SJCRH30 (cell line): ENCODE measurements at regions not wholly inside any gene's neighbourhood (a gene's known extent, or its start where the extent isn't known, plus 50 kb on each side); places are given as distances from the start of the nearest gene placed in this dataset.
"Not testable (repeated sequence)": the region's sequence is repeated elsewhere in the genome, so short reads cannot be mapped to it uniquely, and the experiment has no call there.

Source experiments
- DNase-seq, 2 experiments: peaks; one replicate each; pipeline ENCODE4 v3.0.0-alpha.2; 2015 to 2020
- H3K27ac ChIP-seq: fragments of 250-450 bp; sonication (Bioruptor Pico); 2 replicates; pipeline ENCODE4 v1.5.1; 2020; ENCODE audit warnings: mild to moderate bottlenecking, moderate library complexity
- H3K27me3 ChIP-seq: fragments of 250-450 bp; sonication (Bioruptor Pico); 2 replicates; pipeline ENCODE4 v1.5.1; 2020; ENCODE audit warnings: mild to moderate bottlenecking, moderate library complexity
- H3K36me3 ChIP-seq: fragments of 250-450 bp; sonication (Bioruptor Pico); 2 replicates; pipeline ENCODE4 v1.5.1; 2020; ENCODE audit warnings: mild to moderate bottlenecking, moderate library complexity
- H3K4me1 ChIP-seq: fragments of 250-450 bp; sonication (Bioruptor Pico); 2 replicates; pipeline ENCODE4 v1.5.1; 2020; ENCODE audit warnings: mild to moderate bottlenecking, moderate library complexity
- H3K4me3 ChIP-seq: fragments of 250-450 bp; sonication (Bioruptor Pico); 2 replicates; pipeline ENCODE4 v1.5.1; 2020; ENCODE audit warnings: mild to moderate bottlenecking, moderate library complexity
- H3K9me3 ChIP-seq: fragments of 250-450 bp; sonication (Bioruptor Pico); replicated peaks from 2 replicates; pipeline ENCODE4 v1.5.1; 2020; ENCODE audit warnings: mild to moderate bottlenecking, moderate library complexity

DNA sequence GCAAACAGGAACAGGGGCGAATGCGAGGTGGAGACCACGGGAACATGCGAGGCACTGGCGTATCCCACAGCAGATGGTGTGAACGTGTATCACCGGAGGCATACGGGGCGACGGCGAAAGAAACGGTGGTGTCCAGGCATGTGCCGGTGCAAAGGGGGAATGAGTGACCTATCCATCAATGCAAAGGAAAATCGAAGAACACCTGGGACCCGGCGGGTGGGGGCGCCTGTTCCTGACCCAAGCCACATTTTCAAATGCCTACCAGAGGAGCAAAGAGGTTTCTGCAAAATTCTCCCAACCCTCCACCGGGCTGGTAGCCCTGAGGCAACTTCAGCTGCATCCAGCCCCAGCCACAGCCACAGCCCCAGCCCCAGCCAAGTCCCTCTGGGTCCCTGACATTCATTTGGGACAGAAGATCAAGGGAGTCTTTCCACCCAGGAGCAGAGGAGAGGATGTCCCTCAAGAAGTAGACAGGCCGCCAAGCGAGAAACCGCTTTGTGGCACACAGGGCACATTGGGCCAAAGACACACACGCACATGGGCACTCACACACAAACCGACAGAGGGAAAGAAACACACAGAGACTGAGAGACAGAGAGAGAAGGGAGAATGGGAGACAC is 164.0 kb upstream of the ZNF337 start:
- Histone ChIP-seq H3K27ac (no peak overlapping the region), H3K9me3 (no peaks in the 10 kb centered on the region), H3K36me3 (no peaks in the 10 kb centered on the region), H3K4me3 (no peak overlapping the region), H3K27me3 (peaks cover 6% of the 10 kb centered on the region; the same call in 1 of the 2 replicates), H3K4me1 (no peaks in the 10 kb centered on the region)
- DNase-seq, result no peak

DNA sequence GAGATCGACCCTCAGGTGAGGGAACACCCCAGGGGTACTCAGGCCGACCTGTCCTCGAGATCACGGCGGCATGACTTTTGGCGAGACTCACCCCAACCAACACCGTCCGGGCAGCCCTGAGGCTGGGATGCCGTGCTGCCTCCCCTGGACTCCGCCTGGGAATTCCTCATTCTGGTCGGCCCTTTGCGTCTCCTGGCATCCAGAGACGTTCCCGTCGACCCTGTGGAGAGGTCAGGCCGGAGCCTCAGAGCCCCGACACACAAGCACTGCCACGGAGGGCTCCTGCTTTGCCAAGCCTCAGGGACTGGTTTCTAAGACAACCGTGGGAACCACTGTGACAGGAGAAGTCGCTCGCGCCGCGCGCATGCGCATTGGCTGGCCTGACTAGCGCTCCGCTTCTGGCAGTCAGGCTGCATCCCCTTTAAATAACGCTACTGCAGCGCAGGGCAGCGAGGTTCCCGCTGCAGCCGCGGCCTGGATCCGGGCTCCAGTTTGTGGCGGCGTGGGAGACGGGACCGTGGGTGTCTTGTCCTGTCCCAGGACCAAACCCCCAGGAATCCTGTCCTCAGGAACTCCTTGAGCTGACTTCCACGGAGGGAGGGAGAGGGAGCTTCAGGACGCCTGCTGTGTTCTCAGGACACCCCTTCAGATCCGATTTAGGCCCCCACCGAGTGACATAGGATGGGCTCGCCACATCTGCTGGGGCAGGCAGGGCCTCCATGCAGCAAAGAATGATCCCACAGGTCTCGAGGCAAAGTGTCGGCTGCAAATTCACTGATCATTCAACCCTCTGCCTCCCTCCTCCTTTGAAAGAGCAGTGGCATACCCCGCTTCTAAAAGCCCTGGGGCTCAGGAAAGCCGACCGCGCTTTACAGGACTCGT is 163.2 kb upstream of the ZNF337 start:
- H3K27ac ChIP-seq, result no peak overlapping the region
- H3K9me3 ChIP-seq, result no peaks in the 10 kb centered on the region
- H3K4me3 ChIP-seq, result no peak overlapping the region
- H3K4me1 ChIP-seq, result no peaks in the 10 kb centered on the region
- peaks cover 6% of the 10 kb centered on the region; the same call in 1 of the 2 replicates for H3K27me3 ChIP-seq
- H3K36me3 ChIP-seq, result no peaks in the 10 kb centered on the region
- no peak for DNase-seq

DNA sequence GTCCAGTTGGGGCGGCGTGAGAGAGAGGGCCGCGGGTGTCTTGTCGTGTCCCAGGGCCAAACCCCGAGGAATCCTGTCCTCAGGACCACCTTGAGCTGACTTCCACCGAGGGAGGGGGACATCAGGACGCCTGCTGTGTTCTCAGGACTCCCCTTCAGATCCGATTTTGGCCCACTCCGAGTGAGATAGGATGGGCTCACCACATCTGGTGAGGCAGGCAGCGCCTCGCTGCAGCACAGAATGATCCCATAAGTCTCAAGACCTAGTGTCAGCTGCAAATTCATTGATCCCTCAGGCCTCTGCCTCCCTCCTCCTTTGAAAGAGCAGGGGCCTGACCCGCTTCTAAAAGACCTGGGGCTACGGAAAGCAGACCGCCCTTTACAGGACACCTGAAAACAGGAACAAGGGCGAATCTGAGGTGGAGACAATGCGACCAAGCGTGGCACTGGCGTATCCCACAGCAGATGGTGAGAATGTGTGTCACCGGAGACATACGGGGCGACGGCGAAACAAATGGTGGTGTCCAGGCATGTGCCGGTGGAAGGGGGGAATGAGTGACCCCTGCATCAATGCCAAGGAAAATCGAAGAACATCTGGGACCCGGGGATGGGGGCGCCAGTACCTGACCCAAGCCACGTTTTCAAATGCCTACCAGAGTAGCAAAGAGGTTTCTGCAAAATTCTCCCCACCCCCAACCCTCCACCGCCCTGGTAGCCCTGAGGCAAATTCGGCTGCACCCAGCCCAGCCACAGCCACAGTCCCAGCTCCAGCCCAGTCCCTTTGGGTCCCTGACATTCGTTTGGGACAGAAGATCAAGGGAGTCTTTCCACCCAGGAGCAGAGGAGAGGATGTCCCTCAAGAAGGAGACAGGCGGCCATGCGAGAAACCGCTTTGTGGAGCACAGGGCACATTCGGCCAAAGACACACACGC is 162.1 kb upstream of the ZNF337 start:
- no peak overlapping the region for H3K4me3 ChIP-seq
- no peak for DNase-seq
- H3K27me3 ChIP-seq, result peaks cover 6% of the 10 kb centered on the region; the same call in 1 of the 2 replicates
- H3K9me3 ChIP-seq, result no peaks in the 10 kb centered on the region
- no peaks in the 10 kb centered on the region for H3K36me3 ChIP-seq
- H3K27ac ChIP-seq, result no peak overlapping the region
- no peaks in the 10 kb centered on the region for H3K4me1 ChIP-seq

GRCh38 chr20:25857091-25857788 is 160.6 kb upstream of the ZNF337 start:
- not testable (repeated sequence) for H3K4me3 ChIP-seq, H3K9me3 ChIP-seq, DNase-seq, H3K4me1 ChIP-seq, H3K36me3 ChIP-seq, H3K27ac ChIP-seq, H3K27me3 ChIP-seq

GRCh38 chr20:25856256-25856884 is 159.7 kb upstream of the ZNF337 start:
- DNase-seq, result no peak
- H3K27me3 ChIP-seq, result no peaks in the 10 kb centered on the region
- H3K4me3 ChIP-seq, result no peak overlapping the region
- no peaks in the 10 kb centered on the region for H3K9me3 ChIP-seq
- no peak overlapping the region for H3K27ac ChIP-seq
- H3K4me1 ChIP-seq, result no peaks in the 10 kb centered on the region
- H3K36me3 ChIP-seq, result no peaks in the 10 kb centered on the region

DNA sequence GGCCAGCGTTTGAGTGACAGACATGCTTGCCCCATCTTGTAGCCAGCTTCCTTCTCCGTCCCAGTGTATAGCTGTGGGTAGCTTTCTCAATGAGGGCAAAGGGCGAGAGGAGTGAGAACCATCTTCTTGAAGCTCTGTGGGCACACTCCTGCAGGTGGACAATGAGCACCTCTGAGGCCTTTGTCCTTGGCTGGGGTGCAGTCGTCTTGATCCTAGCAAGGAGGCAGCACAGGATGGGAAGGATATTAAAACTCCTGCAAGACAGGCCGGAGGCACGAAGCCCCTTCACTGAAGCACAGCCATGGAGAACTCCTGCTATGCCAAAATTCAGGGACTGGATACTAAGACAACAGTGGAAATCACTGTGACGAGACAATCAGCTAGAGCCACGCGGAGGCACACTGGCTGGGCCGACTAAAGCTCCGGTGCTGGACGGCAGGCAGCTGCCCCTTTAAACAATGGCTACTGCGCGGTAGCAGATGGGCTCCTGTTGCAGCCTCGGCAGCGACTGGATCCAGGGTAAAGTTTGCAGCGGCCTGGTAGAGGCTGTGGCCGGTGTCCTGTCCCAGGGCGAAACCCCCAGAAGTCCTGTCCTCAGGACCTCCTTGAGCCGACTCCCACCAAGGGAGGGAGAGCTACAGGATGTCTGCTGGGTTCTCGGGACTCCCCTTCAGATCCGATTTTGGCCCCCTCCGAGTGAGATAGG is 159.0 kb upstream of the ZNF337 start:
- not testable (repeated sequence) for H3K36me3 ChIP-seq, H3K4me3 ChIP-seq, H3K27me3 ChIP-seq, DNase-seq, H3K4me1 ChIP-seq, H3K27ac ChIP-seq, H3K9me3 ChIP-seq

DNA sequence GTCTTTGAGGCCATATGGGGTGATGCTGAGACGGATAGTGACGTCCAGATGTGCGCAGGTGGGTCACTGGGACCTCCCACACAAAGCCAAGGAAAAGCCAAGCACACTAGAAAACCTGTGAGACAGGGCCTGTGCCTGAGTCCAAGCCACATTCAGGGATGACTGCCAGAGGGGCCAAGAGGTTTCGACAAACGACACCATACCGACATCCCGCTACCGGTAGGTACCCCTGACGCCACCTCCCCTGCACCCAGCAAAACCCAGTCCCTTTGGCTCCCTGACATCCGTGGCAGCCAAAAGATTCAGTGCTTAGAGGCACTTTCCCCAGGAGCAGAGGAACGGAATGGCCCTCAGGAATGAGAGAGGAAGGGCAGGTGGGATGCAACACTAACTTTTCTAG is 158.0 kb upstream of the ZNF337 start:
- H3K4me3 ChIP-seq, H3K9me3 ChIP-seq, H3K36me3 ChIP-seq, H3K27me3 ChIP-seq, H3K4me1 ChIP-seq, DNase-seq, H3K27ac ChIP-seq: not testable (repeated sequence)

GRCh38 chr20:25853718-25854388 is 157.2 kb upstream of the ZNF337 start:
- not testable (repeated sequence) for H3K9me3 ChIP-seq, H3K27ac ChIP-seq, H3K4me1 ChIP-seq, H3K36me3 ChIP-seq, H3K27me3 ChIP-seq
- peak overlapping the region; percentile 59 for H3K4me3 ChIP-seq
- DNase-seq, result peak; percentile 63 to 75

DNA sequence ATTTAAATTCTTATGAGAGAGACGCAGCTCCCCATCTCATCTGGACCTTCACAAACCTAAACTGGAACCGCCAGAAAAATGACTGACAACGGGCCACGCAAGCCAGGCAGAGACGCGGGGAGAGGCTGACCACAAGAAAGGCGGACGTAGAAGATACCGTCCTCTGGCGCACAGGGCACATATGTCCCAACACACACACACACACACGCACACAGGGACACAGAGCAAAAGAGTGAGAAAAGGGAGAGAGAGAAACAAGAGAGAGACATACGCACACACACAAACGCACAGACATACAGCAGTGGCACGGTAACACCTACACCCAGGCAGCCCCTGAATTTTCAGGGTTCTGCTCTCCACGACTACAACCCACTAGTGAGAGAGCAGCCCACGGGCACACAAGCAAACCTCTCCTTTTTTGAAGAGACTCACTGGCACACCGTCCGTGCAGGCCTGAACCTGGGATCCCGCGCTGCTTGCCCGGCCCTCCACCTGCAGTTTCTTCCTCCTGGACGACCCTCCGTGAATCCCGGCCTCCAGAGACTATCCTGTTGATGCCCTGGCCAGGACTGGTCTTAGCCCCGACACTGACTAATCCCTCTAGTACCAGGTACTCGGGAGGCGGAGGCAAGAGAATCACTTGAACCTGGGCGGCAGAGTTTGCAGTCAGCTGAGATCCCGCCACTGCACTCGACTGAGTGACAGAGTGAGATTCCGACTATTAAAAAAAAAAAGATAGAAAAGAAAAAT is 156.5 kb upstream of the ZNF337 start:
- H3K9me3 ChIP-seq, H3K27ac ChIP-seq, H3K36me3 ChIP-seq, DNase-seq, H3K27me3 ChIP-seq, H3K4me1 ChIP-seq: not testable (repeated sequence)
- H3K4me3 ChIP-seq, result peak overlapping the region; percentile 59; the same call in 1 of the 2 replicates

- not testable (repeated sequence) for H3K9me3 ChIP-seq, DNase-seq
These were observed 153.5 kb upstream of the ZNF337 start for GRCh38 chr20:25850133-25850532.

GRCh38 chr20:25848222-25848621 is 151.6 kb upstream of the ZNF337 start:
- no peak overlapping the region for H3K27ac ChIP-seq

More at GRCh38 chr20:25850133-25850532, 153.5 kb upstream of the ZNF337 start:
- not testable (repeated sequence) for H3K4me3 ChIP-seq, H3K4me1 ChIP-seq, H3K27ac ChIP-seq, H3K27me3 ChIP-seq, H3K36me3 ChIP-seq

GRCh38 chr20:25844640-25845039 is 148.0 kb upstream of the ZNF337 start:
- not testable (repeated sequence) for DNase-seq, H3K27me3 ChIP-seq, H3K27ac ChIP-seq, H3K4me1 ChIP-seq, H3K4me3 ChIP-seq, H3K36me3 ChIP-seq, H3K9me3 ChIP-seq

More at GRCh38 chr20:25848222-25848621, 151.6 kb upstream of the ZNF337 start:
- no peaks in the 10 kb centered on the region for H3K4me1 ChIP-seq
- H3K4me3 ChIP-seq, result no peak overlapping the region
- DNase-seq, result no peak
- no peaks in the 10 kb centered on the region for H3K27me3 ChIP-seq
- no peaks in the 10 kb centered on the region for H3K36me3 ChIP-seq
- H3K9me3 ChIP-seq, result no peaks in the 10 kb centered on the region

DNA sequence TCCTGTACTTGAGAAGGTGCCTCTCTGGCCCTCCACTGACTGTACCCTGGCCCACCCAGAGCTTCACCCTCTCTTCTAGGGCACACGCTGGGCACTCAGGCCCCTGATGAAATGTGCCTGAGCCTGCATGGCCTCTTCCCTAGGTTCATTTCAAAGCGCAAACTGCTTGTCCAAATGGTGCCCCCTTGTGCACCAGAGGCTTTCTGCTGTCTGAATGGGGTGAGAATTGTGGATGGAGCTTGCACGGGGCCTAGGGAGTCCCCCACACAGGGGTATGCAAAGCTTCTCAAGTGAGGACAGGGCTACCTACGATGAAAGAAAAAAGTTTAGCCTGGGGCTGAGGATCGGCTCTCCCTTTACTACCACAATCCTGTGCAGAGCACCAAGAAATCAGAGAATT is 116.9 kb upstream of the ZNF337 start:
- not testable (repeated sequence) for H3K27ac ChIP-seq, H3K9me3 ChIP-seq, DNase-seq, H3K27me3 ChIP-seq, H3K36me3 ChIP-seq, H3K4me1 ChIP-seq, H3K4me3 ChIP-seq
